OCI-LY7 (cell line): ENCODE measurements at regions not wholly inside any gene's neighbourhood (a gene's known extent, or its start where the extent isn't known, plus 50 kb on each side); places are given as distances from the start of the nearest gene placed in this dataset.

Experiments
- BruUV-seq: library from RNA; stranded (reverse); fragments of 400-500 nt; replicated peaks from 2 replicates; lab custom pipeline; 2021; lab: Mats Ljungman, UMichigan
- CTCF ChIA-PET: fragments of 300-600 bp; sonication (Branson Sonifier 250); formaldehyde crosslinking; loops from one replicate; lab custom pipeline; 2022; ENCODE audit warnings: antibody characterized with exemption; ENCODE audit not compliant: unreplicated experiment; lab: Charles Lee
- POLR2A ChIA-PET: fragments of 300-600 bp; sonication (Branson Sonifier 250); formaldehyde crosslinking; loops from one replicate; lab custom pipeline; 2022; ENCODE audit warnings: antibody characterized with exemption; lab: Charles Lee
- DNase-seq: peaks from one replicate; pipeline ENCODE4 v3.0.0-alpha.2; 2015; ENCODE audit warnings: low spot score
- H2AFZ ChIP-seq: fragments of 200-600 bp; sonication (generic), shearing (Covaris generic); 2 replicates; pipeline ENCODE4 v1.6.1; 2014; ENCODE audit warnings: mild to moderate bottlenecking, antibody characterized with exemption, low read length, moderate library complexity
- H3K27ac ChIP-seq: fragments of 200-600 bp; sonication (generic); 2 replicates; pipeline ENCODE4 v1.5.1; 2014; ENCODE audit warnings: mixed run types, low read depth, mild to moderate bottlenecking, moderate library complexity, low read length, inconsistent platforms; ENCODE audit not compliant: poor library complexity, severe bottlenecking
- H3K36me3 ChIP-seq: fragments of 200-600 bp; sonication (generic); 2 replicates; pipeline ENCODE4 v1.6.1; 2014; ENCODE audit warnings: mild to moderate bottlenecking, antibody characterized with exemption, low read length, moderate library complexity, mixed read lengths; ENCODE audit not compliant: insufficient read depth
- H3K4me1 ChIP-seq: fragments of 200-600 bp; sonication (generic); 2 replicates; pipeline ENCODE4 v1.5.1; 2014; ENCODE audit warnings: mild to moderate bottlenecking, low read length; ENCODE audit not compliant: insufficient read depth, poor library complexity, severe bottlenecking
- H3K4me2 ChIP-seq: fragments of 200-600 bp; sonication (generic); 2 replicates; pipeline ENCODE4 v1.6.1; 2014; ENCODE audit warnings: mild to moderate bottlenecking, low read length
- H3K4me3 ChIP-seq: fragments of 200-600 bp; sonication (generic); 2 replicates; pipeline ENCODE4 v1.5.1; 2014; ENCODE audit warnings: mild to moderate bottlenecking, low read depth, low read length; ENCODE audit not compliant: poor library complexity, severe bottlenecking
- H3K79me2 ChIP-seq: fragments of 200-600 bp; sonication (generic); 2 replicates; pipeline ENCODE4 v1.6.1; 2016; ENCODE audit warnings: low read depth, mild to moderate bottlenecking, low read length, moderate library complexity, mixed read lengths; ENCODE audit not compliant: insufficient read depth
- H3K9me2 ChIP-seq: fragments of 200-600 bp; sonication (generic); 2 replicates; pipeline ENCODE4 v1.6.1; 2016; ENCODE audit warnings: mild to moderate bottlenecking, low read length, mixed read lengths; ENCODE audit not compliant: insufficient read depth
- H3K9me3 ChIP-seq: fragments of 200-600 bp; sonication (generic); 2 replicates; pipeline ENCODE4 v1.6.1; 2014; ENCODE audit warnings: mild to moderate bottlenecking, mixed run types, low read length, mixed read lengths
- H4K20me1 ChIP-seq: fragments of 200-600 bp; sonication (generic); 2 replicates; pipeline ENCODE4 v1.6.1; 2014; ENCODE audit warnings: mild to moderate bottlenecking, antibody characterized with exemption, low read length, moderate library complexity, mixed read lengths; ENCODE audit not compliant: insufficient read depth
- EZH2phosphoT487 ChIP-seq: fragments of 200-600 bp; sonication (generic); IDR thresholded peaks from 2 replicates; pipeline ENCODE4 v1.6.1; 2018; ENCODE audit warnings: low read depth, borderline replicate concordance, mild to moderate bottlenecking, mixed run types, antibody characterized with exemption, low read length, moderate library complexity, mixed read lengths
- intact Hi-C: fragments of 100-400 bp; cut with micrococcal nuclease; formaldehyde crosslinking; loops from one replicate; pipeline ENCODE4 v1.10.0; 2022; ENCODE audit not compliant: unreplicated experiment
- TF ChIP-seq, protein P1 (sequence below): fragments of 200-600 bp; sonication (generic); conservative IDR thresholded peaks from 2 replicates; pipeline ENCODE4 v1.5.1; 2014; ENCODE audit warnings: mild to moderate bottlenecking, antibody characterized with exemption, low read length, moderate library complexity, mixed read lengths

DNA sequence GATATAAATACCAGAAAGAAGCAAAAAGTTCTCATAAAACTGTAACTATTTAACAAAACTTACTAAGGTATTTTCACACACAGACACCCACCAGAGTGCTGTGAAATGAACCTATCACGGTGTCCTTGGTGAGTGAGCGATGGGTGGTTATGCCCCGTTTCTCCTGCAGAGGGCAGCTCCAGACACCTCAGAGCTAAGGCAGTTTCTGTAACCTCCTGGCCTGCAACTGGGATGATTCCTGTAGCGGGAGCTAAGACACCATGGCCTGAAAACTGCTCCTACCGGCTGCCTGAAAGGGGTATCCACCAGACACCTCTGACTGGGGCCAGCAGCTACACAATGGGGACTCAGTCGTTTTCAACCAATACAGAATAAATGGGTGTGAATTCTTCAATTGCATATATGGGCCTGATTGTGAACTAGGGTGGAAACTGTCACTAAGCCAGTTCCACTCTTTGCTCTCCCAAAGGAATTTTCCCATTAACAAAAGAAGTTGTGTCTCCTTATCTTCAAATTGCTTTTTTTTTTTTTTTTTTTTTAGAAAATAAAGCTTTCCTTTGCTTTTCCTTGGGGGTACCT, 2375.8 kb upstream of the TENM3 start:
- Histone ChIP-seq H3K4me2 (no peak overlapping the region), H3K4me3 (no peak overlapping the region), H3K9me3 (no peaks in the 10 kb centered on the region), H3K27ac (no peak overlapping the region), H2AFZ (no peak overlapping the region), H3K4me1 (no peaks in the 10 kb centered on the region), H4K20me1 (no peaks in the 10 kb centered on the region), H3K36me3 (no peaks in the 10 kb centered on the region), H3K79me2 (no peaks in the 10 kb centered on the region), H3K9me2 (no peaks in the 10 kb centered on the region)
- no TSS peak for BruUV-seq
- ChIA-PET POLR2A (interaction anchor here (0.7 to 1.3 kb wide), 3 partner anchors 16 to 422 kb away, joined by 3 read pairs; no protein-coding TSS in a partner anchor), CTCF (interaction anchor here (0.5 to 1.0 kb wide), 3 partner anchors 10 to 161 kb away, joined by 3 to 6 read pairs (median 3); no protein-coding TSS in a partner anchor)
- peak; percentile 82 for DNase-seq
- TF ChIP-seq EZH2phosphoT487, result no peak
- TF ChIP-seq, protein P1, sequence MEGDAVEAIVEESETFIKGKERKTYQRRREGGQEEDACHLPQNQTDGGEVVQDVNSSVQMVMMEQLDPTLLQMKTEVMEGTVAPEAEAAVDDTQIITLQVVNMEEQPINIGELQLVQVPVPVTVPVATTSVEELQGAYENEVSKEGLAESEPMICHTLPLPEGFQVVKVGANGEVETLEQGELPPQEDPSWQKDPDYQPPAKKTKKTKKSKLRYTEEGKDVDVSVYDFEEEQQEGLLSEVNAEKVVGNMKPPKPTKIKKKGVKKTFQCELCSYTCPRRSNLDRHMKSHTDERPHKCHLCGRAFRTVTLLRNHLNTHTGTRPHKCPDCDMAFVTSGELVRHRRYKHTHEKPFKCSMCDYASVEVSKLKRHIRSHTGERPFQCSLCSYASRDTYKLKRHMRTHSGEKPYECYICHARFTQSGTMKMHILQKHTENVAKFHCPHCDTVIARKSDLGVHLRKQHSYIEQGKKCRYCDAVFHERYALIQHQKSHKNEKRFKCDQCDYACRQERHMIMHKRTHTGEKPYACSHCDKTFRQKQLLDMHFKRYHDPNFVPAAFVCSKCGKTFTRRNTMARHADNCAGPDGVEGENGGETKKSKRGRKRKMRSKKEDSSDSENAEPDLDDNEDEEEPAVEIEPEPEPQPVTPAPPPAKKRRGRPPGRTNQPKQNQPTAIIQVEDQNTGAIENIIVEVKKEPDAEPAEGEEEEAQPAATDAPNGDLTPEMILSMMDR, result peak; percentile 97
- intact Hi-C loops, result loop anchor here (1.0 kb wide), 1 partner anchor 161 kb away; no protein-coding TSS in a partner anchor

DNA sequence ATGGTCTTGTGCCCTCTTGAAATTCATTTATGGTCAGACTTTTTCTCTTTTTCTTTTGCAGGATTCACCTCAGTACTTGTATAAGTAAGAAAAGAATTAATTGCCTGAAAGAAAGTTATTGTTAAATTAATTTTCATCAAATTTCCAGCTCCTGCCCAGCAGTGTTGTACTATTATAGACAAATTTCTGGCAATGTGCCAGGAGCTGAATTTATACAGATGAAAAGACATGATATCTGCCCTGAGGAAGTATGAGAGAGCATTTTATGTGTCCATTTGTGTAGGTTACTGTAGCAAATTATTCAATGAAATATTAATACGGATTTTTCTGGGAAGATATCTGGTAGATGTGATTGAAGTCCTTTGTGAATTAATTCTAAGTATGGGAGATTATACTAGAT, 2371.5 kb upstream of the TENM3 start:
- no peaks in the 10 kb centered on the region for H3K9me3 ChIP-seq
- H3K36me3 ChIP-seq, result no peaks in the 10 kb centered on the region
- TF ChIP-seq, protein P1, result no peak
- no peak for TF ChIP-seq EZH2phosphoT487
- no peak overlapping the region for H2AFZ ChIP-seq
- intact Hi-C loops, result no loop called here
- no TSS peak for BruUV-seq
- DNase-seq, result no peak
- H3K4me3 ChIP-seq, result no peak overlapping the region
- H3K27ac ChIP-seq, result no peak overlapping the region
- ChIA-PET POLR2A (no interaction called here), CTCF (no interaction called here)
- H4K20me1 ChIP-seq, result no peaks in the 10 kb centered on the region
- H3K4me1 ChIP-seq, result no peaks in the 10 kb centered on the region
- H3K4me2 ChIP-seq, result no peak overlapping the region
- H3K79me2 ChIP-seq, result no peaks in the 10 kb centered on the region
- H3K9me2 ChIP-seq, result no peaks in the 10 kb centered on the region

- POLR2A ChIA-PET, result interaction anchor here (0.6 to 1.0 kb wide), 2 partner anchors 64 to 131 kb away, joined by 3 read pairs; no protein-coding TSS in a partner anchor
- BruUV-seq, result no TSS peak
- intact Hi-C loops, result no loop called here
- Histone ChIP-seq H3K9me3 (no peaks in the 10 kb centered on the region), H4K20me1 (no peaks in the 10 kb centered on the region), H2AFZ (no peak overlapping the region), H3K4me1 (no peaks in the 10 kb centered on the region), H3K27ac (no peak overlapping the region), H3K79me2 (no peaks in the 10 kb centered on the region), H3K36me3 (no peaks in the 10 kb centered on the region), H3K4me2 (no peak overlapping the region), H3K9me2 (no peaks in the 10 kb centered on the region), H3K4me3 (no peak overlapping the region)
- CTCF ChIA-PET, result no interaction called here
- DNase-seq, result no peak
- TF ChIP-seq, protein P1, result no peak
- TF ChIP-seq EZH2phosphoT487, result no peak
Observed at GRCh38 chr4:179872755-179873154, 2370.4 kb upstream of the TENM3 start.
